AG04450 (cell line): ENCODE measurements at regions not wholly inside any gene's neighbourhood (a gene's known extent, or its start where the extent isn't known, plus 50 kb on each side); places are given as distances from the start of the nearest gene placed in this dataset.

Experiments
- CTCF ChIA-PET: fragments of 300-600, 350-600 bp; formaldehyde crosslinking; extraction: SDS; loops from one replicate; lab custom pipeline; 2022; ENCODE audit warnings: antibody characterized with exemption, inconsistent platforms; lab: Charles Lee
- POLR2A ChIA-PET: fragments of 350-600 bp; formaldehyde crosslinking; extraction: SDS; loops from one replicate; lab custom pipeline; 2021; ENCODE audit warnings: antibody characterized with exemption, inconsistent platforms; lab: Yijun Ruan, JAX
- DNase-seq: peaks from one replicate; pipeline ENCODE4 v3.0.0-alpha.2; 2011; ENCODE audit warnings: low read depth, low spot score
- H3K27ac ChIP-seq: one replicate; pipeline ENCODE4 v1.5.1; 2012; ENCODE audit warnings: low read depth, low read length, control low read depth
- H3K27me3 ChIP-seq: one replicate; pipeline ENCODE4 v1.6.0; 2012; ENCODE audit warnings: low read length; ENCODE audit not compliant: control insufficient read depth, insufficient read depth
- H3K4me3 ChIP-seq: 2 replicates; pipeline ENCODE4 v1.5.1; 2011; ENCODE audit warnings: mild to moderate bottlenecking, low read depth, low read length, control low read depth
- H3K9me3 ChIP-seq: 2 replicates; pipeline ENCODE4 v1.5.1; 2012; ENCODE audit warnings: low read length; ENCODE audit not compliant: control insufficient read depth, insufficient read depth
- CTCF ChIP-seq: IDR thresholded peaks from 2 replicates; pipeline ENCODE4 v1.5.1; 2011; ENCODE audit warnings: low read depth, low read length, control low read depth, inconsistent platforms

GRCh38 chr2:6630209-6630608, 235.5 kb downstream of the CMPK2 start:
- no peak for DNase-seq
- Histone ChIP-seq H3K27ac (no peak overlapping the region), H3K4me3 (no peak overlapping the region), H3K9me3 (no peaks in the 10 kb centered on the region; the same call in 1 of the 2 replicates), H3K27me3 (no peaks in the 10 kb centered on the region)
- ChIA-PET POLR2A (no interaction called here), CTCF (no interaction called here)
- TF ChIP-seq CTCF = no peak

DNA sequence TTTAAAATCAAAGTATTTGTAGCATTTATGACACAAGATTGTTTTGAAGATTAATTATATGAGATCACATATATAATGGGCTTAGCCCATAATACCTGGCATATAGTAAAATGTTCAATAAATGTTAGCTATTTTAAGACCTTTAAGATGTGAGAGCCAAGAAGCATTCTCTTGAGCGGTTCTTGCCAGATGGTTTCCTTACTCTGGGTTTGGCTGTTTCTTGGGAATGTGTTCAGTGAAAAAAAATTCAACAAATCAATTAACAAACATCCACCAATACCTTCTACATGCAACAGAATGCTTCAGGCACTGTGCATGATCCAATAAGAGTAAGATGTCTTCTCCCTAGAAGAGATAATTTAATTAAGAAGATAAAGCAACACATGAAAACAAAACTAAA, 230.4 kb downstream of the CMPK2 start:
- Histone ChIP-seq H3K27ac (no peak overlapping the region), H3K27me3 (no peaks in the 10 kb centered on the region), H3K4me3 (no peak overlapping the region), H3K9me3 (no peaks in the 10 kb centered on the region)
- no peak for TF ChIP-seq CTCF
- CTCF ChIA-PET = interaction anchor here (0.6 kb wide), 1 partner anchor 223 kb away, joined by 3 read pairs; no protein-coding TSS in a partner anchor
- no peak for DNase-seq
- POLR2A ChIA-PET = no interaction called here

GRCh38 chr2:6637330-6637729, 228.4 kb downstream of the CMPK2 start:
- Histone ChIP-seq H3K27ac (no peak overlapping the region), H3K9me3 (no peaks in the 10 kb centered on the region), H3K27me3 (no peaks in the 10 kb centered on the region), H3K4me3 (no peak overlapping the region)
- ChIA-PET POLR2A (no interaction called here), CTCF (no interaction called here)
- no peak for TF ChIP-seq CTCF
- DNase-seq = no peak

GRCh38 chr2:6639929-6640620, 225.6 kb downstream of the CMPK2 start:
- no peak overlapping the region for H3K27ac ChIP-seq
- no peak for DNase-seq
- CTCF ChIA-PET = no interaction called here
- H3K9me3 ChIP-seq = no peaks in the 10 kb centered on the region
- no peak overlapping the region for H3K4me3 ChIP-seq
- no peak for TF ChIP-seq CTCF
- H3K27me3 ChIP-seq = no peaks in the 10 kb centered on the region
- POLR2A ChIA-PET = no interaction called here

GRCh38 chr2:6640621-6641015, 225.1 kb downstream of the CMPK2 start:
- no peaks in the 10 kb centered on the region for H3K9me3 ChIP-seq
- no peak for DNase-seq
- no peak for TF ChIP-seq CTCF
- POLR2A ChIA-PET = no interaction called here
- H3K27ac ChIP-seq = no peak overlapping the region
- H3K27me3 ChIP-seq = no peaks in the 10 kb centered on the region
- no peak overlapping the region for H3K4me3 ChIP-seq
- CTCF ChIA-PET = no interaction called here
